Hepatocyte (in vitro differentiated cells): ENCODE measurements at regions not wholly inside any gene's neighbourhood (a gene's known extent, or its start where the extent isn't known, plus 50 kb on each side); places are given as distances from the start of the nearest gene placed in this dataset.
A peak's percentile ranks its signal among the peaks of the same experiment; 100 is the strongest.

Experiments
- DNase-seq: peaks from one replicate; pipeline ENCODE4 v3.0.0-alpha.2; 2016; ENCODE audit warnings: low spot score
- H2AFZ ChIP-seq: fragments of 200-600 bp; sonication (generic); 2 replicates; pipeline ENCODE4 v1.6.0; 2016; ENCODE audit warnings: antibody characterized with exemption, mild to moderate bottlenecking
- H3K27ac ChIP-seq: fragments of 200-600 bp; sonication (generic); 2 replicates; pipeline ENCODE4 v1.5.1; 2016; ENCODE audit warnings: mild to moderate bottlenecking
- H3K27me3 ChIP-seq: fragments of 200-600 bp; sonication (generic); 2 replicates; pipeline ENCODE4 v1.6.1; 2016
- H3K36me3 ChIP-seq: fragments of 200-600 bp; sonication (generic); replicated peaks from 2 replicates; pipeline ENCODE4 v1.5.1; 2016; ENCODE audit warnings: low read depth; ENCODE audit not compliant: insufficient read depth
- H3K4me1 ChIP-seq: fragments of 200-600 bp; sonication (generic); 2 replicates; pipeline ENCODE4 v1.5.1; 2016; ENCODE audit warnings: mild to moderate bottlenecking, moderate library complexity; ENCODE audit not compliant: insufficient read depth
- H3K4me2 ChIP-seq: fragments of 200-600 bp; sonication (generic); 2 replicates; pipeline ENCODE4 v1.6.0; 2016
- H3K4me3 ChIP-seq: fragments of 200-600 bp; sonication (generic); 2 replicates; pipeline ENCODE4 v1.5.1; 2016; ENCODE audit warnings: mild to moderate bottlenecking
- H3K79me2 ChIP-seq: fragments of 200-600 bp; sonication (generic); 2 replicates; pipeline ENCODE4 v1.6.0; 2017; ENCODE audit warnings: mild to moderate bottlenecking
- H3K9me2 ChIP-seq: fragments of 200-600 bp; sonication (generic); replicated peaks from 2 replicates; pipeline ENCODE4 v1.6.0; 2017; ENCODE audit warnings: mild to moderate bottlenecking; ENCODE audit not compliant: insufficient read depth
- H3K9me3 ChIP-seq: fragments of 200-600 bp; sonication (generic); 2 replicates; pipeline ENCODE4 v1.5.1; 2016; ENCODE audit warnings: low read depth, mild to moderate bottlenecking
- H4K20me1 ChIP-seq: fragments of 200-600 bp; sonication (generic); 2 replicates; pipeline ENCODE4 v1.6.0; 2016; ENCODE audit warnings: mild to moderate bottlenecking; ENCODE audit not compliant: insufficient read depth, poor library complexity, severe bottlenecking
- EZH2 ChIP-seq: fragments of 200-600 bp; sonication (generic); IDR thresholded peaks from 2 replicates; pipeline ENCODE4 v1.6.1; 2016; ENCODE audit warnings: antibody characterized with exemption, mild to moderate bottlenecking, borderline replicate concordance
- EZH2phosphoT487 ChIP-seq: fragments of 200-600 bp; sonication (generic); IDR thresholded peaks from one replicate; pipeline ENCODE4 v1.6.1; 2018; ENCODE audit warnings: antibody characterized with exemption, mild to moderate bottlenecking, low read depth, moderate library complexity; ENCODE audit not compliant: unreplicated experiment, severe bottlenecking
- WGBS: methylation state at CpG from one replicate; pipeline ENCODE4 v1.1.6; 2016; ENCODE audit warnings: low lambda C conversion rate; ENCODE audit errors: missing lambda C conversion rate; 5-methylcytosine and 5-hydroxymethylcytosine counted together
- TF ChIP-seq, protein P1 (sequence below): fragments of 200-600 bp; sonication (generic); IDR thresholded peaks from 2 replicates; pipeline ENCODE4 v1.5.1; 2016; ENCODE audit warnings: antibody characterized with exemption, mild to moderate bottlenecking; ENCODE audit not compliant: poor library complexity

DNA sequence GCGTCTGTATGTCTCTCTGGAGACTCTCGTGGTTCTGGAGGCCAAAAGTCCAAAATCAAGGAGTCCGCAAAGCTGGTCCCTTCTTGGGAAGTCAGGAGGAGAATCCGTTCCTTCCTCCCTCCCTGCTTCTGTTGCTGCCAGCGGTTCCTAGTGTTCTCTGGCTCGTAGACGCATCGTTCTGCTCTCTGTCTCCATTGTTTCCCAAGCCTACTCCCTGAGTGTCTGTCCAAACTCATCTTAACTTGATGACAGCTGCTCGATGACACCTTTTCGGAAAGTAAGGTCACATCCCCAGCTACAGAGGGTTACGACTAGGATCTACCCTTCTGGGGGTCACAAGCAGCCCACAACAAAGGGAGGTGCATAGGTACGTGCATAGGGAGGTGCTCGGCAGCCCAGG lies 80.7 kb upstream of the FOXF1 start:
- H3K79me2 ChIP-seq = no peaks in the 10 kb centered on the region
- H3K4me1 ChIP-seq = peaks cover 25% of the 10 kb centered on the region
- H4K20me1 ChIP-seq = no peaks in the 10 kb centered on the region
- H3K9me2 ChIP-seq = no peaks in the 10 kb centered on the region
- H3K27me3 ChIP-seq = no peaks in the 10 kb centered on the region
- no peak overlapping the region for H2AFZ ChIP-seq
- TF ChIP-seq, protein P1, sequence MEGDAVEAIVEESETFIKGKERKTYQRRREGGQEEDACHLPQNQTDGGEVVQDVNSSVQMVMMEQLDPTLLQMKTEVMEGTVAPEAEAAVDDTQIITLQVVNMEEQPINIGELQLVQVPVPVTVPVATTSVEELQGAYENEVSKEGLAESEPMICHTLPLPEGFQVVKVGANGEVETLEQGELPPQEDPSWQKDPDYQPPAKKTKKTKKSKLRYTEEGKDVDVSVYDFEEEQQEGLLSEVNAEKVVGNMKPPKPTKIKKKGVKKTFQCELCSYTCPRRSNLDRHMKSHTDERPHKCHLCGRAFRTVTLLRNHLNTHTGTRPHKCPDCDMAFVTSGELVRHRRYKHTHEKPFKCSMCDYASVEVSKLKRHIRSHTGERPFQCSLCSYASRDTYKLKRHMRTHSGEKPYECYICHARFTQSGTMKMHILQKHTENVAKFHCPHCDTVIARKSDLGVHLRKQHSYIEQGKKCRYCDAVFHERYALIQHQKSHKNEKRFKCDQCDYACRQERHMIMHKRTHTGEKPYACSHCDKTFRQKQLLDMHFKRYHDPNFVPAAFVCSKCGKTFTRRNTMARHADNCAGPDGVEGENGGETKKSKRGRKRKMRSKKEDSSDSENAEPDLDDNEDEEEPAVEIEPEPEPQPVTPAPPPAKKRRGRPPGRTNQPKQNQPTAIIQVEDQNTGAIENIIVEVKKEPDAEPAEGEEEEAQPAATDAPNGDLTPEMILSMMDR = no peak
- TF ChIP-seq EZH2 (no peak), EZH2phosphoT487 (no peak)
- DNase-seq = no peak
- no peak overlapping the region for H3K4me3 ChIP-seq
- H3K9me3 ChIP-seq = no peaks in the 10 kb centered on the region
- 85% methylated on average over 13 of the region's 13 CpGs for WGBS
- no peaks in the 10 kb centered on the region for H3K36me3 ChIP-seq
- H3K4me2 ChIP-seq = no peak overlapping the region
- H3K27ac ChIP-seq = peak overlapping the region; percentile 60

DNA sequence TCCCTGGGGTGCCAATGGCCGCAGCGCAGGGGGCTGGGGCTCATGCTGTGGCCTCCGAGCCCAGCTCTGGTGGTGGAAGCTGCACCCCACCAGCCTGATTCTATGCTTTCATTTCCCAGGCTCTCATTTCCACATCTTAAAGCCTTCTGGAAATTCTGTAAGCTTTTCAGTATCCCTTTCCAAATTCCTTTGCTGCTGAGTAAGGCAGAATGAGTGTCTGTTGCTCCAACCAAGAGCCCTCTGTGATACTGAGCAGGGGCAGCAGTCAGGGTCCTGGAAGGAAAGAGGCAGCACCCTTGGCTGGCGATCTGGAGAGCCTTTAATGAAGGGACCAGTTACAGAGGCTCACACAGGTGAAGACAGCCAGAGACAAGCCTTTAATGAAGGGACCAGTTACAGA lies 79.5 kb upstream of the FOXF1 start:
- H3K4me2 ChIP-seq = no peak overlapping the region
- H4K20me1 ChIP-seq = no peaks in the 10 kb centered on the region
- H3K9me3 ChIP-seq = no peaks in the 10 kb centered on the region
- no peak overlapping the region for H2AFZ ChIP-seq
- no peaks in the 10 kb centered on the region for H3K36me3 ChIP-seq
- H3K27me3 ChIP-seq = no peaks in the 10 kb centered on the region
- H3K79me2 ChIP-seq = no peaks in the 10 kb centered on the region
- H3K4me3 ChIP-seq = no peak overlapping the region
- no peaks in the 10 kb centered on the region for H3K9me2 ChIP-seq
- 77% methylated on average over 4 of the region's 4 CpGs for WGBS
- no peak for DNase-seq
- H3K4me1 ChIP-seq = peaks cover 25% of the 10 kb centered on the region
- no peak for TF ChIP-seq EZH2phosphoT487
- no peak for TF ChIP-seq EZH2
- TF ChIP-seq, protein P1 = no peak
- H3K27ac ChIP-seq = peak overlapping the region; percentile 78

DNA sequence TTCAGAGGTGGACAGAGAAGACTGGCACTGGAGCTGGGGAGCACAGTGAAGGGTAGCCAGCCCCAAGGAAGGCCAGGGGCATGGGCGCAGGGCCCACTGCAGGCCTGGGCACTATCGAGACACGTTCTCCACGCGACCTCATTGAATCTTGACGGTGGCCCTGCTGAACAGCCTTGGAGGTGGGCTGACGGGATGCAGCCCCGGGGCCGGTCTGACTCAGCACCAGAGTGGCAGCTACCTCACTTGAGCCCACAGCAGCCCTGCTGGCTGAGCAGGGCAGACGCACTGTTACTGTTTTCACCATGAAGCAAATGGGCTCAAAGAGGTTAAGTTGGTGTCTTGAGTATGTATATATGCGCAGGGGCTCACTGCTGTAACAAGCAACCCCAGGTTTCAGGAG lies 78.8 kb upstream of the FOXF1 start:
- Histone ChIP-seq H4K20me1 (no peaks in the 10 kb centered on the region), H3K36me3 (no peaks in the 10 kb centered on the region), H3K9me3 (no peaks in the 10 kb centered on the region), H3K4me1 (peaks cover 25% of the 10 kb centered on the region), H3K79me2 (no peaks in the 10 kb centered on the region), H3K4me3 (no peak overlapping the region), H3K4me2 (no peak overlapping the region), H3K27me3 (peaks cover 5% of the 10 kb centered on the region), H3K9me2 (no peaks in the 10 kb centered on the region), H2AFZ (no peak overlapping the region), H3K27ac (peak overlapping the region; percentile 78)
- DNase-seq = no peak
- TF ChIP-seq EZH2 = no peak
- TF ChIP-seq, protein P1 = no peak
- TF ChIP-seq EZH2phosphoT487 = no peak
- WGBS = 79% methylated on average over 11 of the region's 11 CpGs

DNA sequence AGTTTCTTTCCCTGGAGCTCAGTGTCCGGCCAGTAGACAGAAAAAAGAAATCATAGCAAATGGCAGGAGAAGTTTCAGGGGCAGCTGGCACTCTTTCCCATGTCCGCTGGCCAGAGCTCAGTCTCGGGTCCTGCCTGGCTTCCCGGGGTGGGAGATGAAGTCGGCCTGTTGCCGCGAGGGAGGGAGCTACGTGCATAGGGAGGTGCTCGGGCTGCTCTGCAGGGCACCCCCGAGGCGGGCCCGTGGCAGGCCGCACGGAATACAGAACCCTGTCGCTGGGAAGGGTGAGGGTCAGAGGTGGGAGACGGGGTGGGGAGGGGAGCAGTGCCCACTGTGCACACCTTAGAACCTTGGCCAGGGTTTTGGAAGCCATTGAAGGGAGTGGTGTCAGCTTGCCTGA lies 78.3 kb upstream of the FOXF1 start:
- H3K27ac ChIP-seq = peak overlapping the region; percentile 78
- no peaks in the 10 kb centered on the region for H3K9me2 ChIP-seq
- peaks cover 25% of the 10 kb centered on the region for H3K4me1 ChIP-seq
- no peak overlapping the region for H3K4me3 ChIP-seq
- no peaks in the 10 kb centered on the region for H3K9me3 ChIP-seq
- no peaks in the 10 kb centered on the region for H3K36me3 ChIP-seq
- WGBS = 89% methylated on average over 16 of the region's 16 CpGs
- no peak for DNase-seq
- TF ChIP-seq EZH2 (no peak), EZH2phosphoT487 (no peak)
- TF ChIP-seq, protein P1 = no peak
- no peaks in the 10 kb centered on the region for H4K20me1 ChIP-seq
- no peak overlapping the region for H2AFZ ChIP-seq
- peak overlapping the region; percentile 43 for H3K4me2 ChIP-seq
- H3K79me2 ChIP-seq = no peaks in the 10 kb centered on the region
- H3K27me3 ChIP-seq = peaks cover 5% of the 10 kb centered on the region
